ENCODE measurements at regions not wholly inside any gene's neighbourhood (a gene's known extent, or its start where the extent isn't known, plus 50 kb on each side); places are given as distances from the start of the nearest gene placed in this dataset.

DNA sequence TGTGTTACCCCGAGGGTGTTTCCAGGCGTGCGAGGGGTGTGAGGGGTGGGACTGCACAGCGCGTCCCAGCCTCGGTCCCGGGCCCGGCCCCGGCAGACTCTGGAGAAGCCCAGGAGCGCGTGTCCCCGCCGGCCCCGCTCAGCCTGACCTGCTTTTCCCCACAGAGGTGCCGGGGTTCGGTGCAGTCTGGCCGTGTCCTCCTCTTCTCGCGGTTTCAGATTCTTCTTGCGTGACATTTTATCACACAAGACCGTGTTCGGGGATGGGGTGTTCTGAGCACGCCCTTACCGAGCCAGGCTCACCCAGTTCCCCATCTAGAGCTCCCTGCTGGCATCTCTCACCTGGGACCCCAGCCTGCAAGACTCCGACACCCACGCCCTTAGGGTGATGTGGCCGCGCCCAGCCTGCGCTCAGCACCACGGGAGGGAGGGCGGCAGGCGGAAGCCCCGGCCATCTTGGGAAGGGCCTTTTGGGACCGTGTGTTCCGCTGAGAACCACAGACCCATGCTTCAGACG, 775.6 kb downstream of the BRD1 start:
- DNase-seq: peak; percentile 47

DNA sequence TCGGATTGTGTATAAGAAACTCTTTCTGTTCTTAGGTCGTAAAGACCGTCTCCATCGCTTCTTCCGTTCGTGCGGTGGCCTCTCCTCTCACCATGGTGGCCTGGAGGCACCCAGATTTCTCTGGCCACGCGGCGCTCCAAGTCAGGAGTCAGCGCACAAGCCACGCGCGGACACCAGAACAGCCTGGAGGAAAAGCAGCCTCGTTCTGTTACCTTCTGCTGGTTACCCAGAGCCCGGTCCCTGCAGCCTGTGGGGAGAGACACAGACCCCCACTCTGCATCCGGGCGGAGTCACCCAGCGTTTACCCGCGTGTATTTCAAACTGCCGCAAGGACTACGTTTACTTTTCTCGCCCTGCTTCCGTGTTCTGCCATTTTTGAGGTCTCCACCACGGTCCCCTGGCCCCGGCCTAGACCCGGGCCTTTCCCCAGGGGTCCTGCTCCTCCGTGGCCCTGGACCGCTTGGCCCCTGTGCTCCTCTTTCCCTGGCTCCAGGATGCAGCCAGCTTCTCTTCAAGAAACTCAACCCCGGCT, 776.1 kb downstream of the BRD1 start:
- DNase-seq: no peak

DNA sequence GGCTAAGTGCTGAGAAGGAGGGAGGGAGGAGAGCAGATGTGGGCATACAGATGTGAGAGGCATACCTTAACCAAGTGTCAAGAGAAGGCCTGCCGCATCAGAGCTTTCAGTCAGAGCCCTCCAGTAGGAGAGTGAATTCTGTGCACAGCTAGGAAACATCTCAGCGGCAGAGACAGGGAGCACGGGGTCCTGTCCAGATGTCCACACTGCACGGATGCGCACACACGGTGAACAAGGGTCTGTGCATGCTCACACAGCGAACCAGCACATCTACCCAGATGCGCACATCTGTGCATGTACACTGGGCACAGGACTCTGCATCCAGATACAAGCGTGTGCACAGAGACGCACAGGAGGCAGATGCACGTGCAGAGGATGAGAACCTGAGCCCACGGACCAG, 778.0 kb downstream of the BRD1 start:
- DNase-seq: no peak

DNA sequence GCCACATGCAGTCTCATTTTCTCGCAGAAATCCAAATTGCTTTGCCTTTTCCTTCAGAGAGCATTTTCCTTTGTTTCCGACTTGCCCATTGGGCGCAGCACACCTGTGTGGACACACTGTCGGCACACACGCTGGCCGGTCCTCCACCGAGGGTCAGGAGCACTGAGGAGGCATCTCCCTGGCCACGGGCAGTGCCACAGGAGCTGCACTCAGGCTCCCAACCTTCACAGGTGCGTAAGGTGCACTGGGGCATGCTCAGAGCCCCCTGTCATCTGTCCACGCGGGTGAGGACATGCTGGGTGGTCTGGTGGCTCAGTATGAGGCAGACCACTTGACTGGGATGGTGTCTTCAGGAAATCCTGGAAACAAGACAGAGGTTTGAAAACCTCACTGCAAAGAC, 779.1 kb downstream of the BRD1 start:
- no peak for DNase-seq

DNA sequence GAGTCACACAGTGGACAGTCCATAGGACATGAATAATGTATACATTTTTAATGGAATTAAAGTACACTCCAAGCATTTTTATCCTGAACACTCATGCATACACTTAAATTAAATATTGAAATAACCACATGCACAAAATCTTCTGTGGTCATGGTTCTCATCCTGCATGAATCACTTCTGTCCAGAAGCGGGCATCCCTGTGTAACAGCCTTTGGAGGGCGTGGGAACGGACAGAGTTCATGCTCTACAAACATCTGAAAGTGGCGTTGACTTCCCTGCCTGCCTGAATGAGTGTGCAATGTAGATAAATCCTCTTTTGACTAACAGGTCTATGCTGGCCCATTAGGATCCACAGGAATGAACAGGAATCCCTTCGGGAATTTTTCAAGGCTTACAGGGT, 780.2 kb downstream of the BRD1 start:
- no peak for DNase-seq

DNA sequence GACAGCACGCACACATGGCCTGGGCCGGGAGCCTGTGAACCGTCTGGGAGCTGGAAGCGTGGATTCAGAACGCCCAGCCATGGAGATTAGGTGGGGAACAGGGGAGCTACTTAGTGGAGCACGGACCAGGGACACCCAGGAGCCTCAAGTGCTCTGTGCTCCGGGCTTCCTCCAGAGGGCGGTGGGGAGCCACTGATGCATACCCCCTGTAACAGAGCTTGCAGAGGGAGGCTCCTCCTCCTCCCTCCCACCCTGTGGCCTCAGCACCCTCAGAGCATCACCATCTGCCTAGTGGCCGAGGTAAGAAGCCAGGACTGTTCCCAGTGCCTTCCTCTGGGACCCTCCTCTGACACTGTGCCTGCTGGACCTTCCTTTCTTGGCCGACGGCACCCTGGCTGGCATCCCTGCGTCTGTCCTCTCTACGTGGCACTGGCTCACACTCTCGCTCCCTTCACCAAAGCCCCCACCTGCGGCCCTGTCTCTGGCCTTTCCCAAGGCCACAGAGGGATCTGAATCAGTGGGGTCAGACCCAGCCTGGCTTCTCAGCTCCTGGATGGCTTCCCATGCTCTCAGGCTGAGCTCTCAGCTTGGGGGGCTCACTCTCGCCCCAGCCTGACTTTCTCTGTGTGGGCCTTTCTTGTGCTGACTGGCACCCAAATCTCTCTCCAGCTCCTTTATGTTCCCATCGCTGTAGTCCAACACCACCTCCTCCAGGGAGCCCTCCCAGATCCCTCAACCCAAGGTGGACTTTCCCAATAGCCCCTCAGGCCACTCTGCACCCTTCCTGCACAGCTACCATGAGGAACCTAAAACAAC, 780.9 kb downstream of the BRD1 start:
- peak; percentile 62 for DNase-seq

DNA sequence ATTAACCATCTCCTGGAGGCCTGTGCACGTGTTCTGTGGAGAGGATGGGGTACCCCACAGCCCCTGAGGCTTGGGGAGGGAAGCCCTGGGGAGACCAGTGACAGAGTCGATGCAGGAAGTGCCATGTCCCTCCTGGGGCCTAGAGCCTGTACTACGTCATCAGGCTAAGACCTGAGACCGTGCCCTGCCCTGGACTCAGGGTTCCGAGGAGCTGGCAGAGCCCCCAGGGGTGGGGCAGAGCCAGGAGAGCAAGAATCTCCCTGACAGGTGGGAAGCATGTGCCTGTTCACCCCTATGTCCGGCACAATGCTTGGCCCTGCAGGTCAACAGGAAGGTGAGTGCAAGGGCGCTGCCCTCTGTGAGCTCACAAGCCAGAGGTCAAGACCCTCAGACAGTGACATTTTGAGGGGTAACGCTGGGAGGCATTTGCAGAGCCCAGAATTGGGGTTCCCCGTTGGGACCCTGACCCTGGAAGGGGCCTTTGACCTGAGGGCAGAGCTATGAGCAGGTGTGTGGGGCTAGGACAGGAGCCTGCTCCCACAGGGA, 781.6 kb downstream of the BRD1 start:
- no peak for DNase-seq

DNA sequence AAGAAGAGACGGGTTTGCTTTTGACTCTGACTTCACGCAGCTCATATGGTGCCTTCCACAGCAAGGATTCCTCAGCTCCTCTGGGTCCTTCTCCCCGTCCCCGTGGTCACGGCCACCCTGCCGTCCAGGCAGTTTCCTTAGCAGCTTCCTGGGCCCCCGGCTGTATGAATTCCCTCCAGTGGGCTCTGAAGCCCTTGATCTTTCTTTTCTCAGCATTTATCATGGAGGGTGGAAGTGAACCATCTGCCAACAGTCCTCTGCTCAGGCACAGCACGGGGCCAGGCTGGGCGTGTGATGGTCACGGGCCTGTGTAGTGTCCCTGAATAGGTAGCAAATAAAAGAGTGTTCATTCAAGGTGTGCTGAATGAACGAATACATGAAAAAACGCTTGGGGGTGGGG, 782.4 kb downstream of the BRD1 start:
- no peak for DNase-seq

DNA sequence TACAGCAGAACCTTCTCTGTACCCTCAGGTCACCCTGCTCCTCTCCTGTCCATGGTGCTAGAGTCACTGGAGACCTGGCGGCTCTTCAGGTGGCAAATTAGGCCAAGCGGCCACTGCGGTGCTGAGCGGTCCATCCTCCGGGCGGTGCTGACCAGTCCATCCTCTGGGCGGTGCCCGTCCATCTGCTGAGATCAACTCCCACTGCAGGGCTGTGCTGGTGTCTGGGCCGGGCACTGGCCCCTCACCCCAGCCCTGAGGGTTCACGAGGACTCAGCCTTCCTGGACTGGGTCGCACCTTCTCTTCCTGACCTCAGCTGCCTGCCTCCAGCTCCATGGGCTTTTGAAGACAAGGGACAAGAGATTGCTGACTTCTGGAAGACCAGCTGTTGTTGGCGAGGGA, 782.9 kb downstream of the BRD1 start:
- DNase-seq: no peak

DNA sequence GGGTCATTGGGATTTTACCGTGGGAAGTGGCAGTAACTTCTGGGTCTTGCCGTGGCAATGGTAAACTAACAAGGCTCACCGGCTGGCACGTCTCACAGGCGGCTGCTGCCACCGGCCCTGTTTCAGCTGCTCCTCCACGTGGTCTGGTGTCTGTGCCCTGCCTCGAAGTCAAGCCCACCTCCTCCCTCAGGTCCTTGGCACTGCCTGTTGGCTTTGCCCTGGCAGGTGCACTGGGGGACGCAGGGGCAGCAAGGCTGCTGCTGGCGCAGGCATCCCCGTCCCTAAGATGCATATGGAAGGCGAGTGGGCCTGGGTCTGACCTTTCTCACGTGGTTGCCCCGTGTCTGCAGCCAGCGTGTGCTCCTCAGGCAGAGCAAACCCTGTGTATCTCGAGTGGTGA, 783.6 kb downstream of the BRD1 start:
- no peak for DNase-seq

DNA sequence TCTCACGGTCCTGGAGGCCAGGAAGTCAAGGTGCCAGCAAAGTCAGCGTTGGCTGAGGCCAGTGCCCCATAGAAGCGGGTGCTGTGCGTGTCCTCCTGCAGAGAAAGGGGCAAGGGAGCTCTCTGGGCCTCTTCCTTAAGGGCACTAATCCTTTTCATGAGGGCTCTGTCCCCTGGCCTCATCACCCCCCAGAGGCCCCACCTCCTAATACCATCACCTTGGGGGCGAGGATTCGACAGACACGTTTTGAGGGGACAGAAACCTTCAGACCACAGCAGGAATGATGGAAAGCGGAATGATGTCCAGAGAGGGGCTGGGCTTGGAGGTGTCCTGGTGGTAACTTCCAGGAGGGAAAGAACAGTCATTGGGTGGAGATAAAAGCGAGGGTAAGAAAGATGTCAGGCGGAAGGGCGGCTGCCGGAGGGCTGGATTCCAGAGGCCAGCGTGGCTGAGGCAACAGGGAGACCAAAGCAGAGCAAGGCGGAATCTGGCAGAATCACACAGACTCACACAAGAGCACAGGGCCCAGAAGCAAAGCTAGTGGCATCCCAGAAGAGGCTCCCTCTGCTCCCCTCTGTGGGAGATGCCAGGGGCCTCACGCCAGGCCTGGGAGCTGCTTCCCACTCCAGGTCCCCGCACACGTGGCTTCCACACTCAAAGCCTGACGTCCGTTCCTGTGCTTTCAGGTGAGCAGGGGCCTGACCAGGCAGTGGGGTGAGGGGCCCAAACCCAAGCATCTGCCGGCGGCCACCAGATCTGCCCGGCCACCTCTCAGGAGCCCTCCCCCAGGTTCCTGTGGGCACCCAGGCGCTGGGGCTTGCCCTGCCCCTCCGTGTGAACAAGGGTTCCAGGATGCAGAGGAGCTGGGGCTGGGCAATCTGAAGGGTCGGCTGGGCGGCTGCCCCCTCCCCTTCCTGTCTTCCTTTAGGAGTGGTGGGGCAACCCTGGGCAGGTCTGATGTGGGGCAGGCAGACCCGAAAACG, 784.5 kb downstream of the BRD1 start:
- no peak for DNase-seq

DNA sequence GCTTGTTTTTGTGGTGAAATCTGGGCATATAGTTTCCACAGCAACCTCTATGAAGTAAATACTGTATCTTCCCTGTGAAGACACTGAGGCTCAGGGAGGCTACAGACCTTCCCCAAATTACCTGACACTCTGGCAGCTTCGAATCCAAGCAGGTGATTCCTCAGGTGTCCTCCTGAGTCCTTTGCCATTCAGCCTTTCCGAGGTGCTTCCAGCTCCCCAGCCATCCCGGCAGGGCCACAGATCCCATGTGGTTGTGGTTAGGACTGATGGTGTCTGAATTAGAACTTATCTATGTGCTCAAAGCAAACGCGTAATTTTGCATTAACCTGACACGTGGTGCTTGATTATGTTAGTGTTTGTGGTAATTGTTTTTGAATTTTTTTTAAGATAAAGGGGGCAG, 785.6 kb downstream of the BRD1 start:
- no peak for DNase-seq

DNA sequence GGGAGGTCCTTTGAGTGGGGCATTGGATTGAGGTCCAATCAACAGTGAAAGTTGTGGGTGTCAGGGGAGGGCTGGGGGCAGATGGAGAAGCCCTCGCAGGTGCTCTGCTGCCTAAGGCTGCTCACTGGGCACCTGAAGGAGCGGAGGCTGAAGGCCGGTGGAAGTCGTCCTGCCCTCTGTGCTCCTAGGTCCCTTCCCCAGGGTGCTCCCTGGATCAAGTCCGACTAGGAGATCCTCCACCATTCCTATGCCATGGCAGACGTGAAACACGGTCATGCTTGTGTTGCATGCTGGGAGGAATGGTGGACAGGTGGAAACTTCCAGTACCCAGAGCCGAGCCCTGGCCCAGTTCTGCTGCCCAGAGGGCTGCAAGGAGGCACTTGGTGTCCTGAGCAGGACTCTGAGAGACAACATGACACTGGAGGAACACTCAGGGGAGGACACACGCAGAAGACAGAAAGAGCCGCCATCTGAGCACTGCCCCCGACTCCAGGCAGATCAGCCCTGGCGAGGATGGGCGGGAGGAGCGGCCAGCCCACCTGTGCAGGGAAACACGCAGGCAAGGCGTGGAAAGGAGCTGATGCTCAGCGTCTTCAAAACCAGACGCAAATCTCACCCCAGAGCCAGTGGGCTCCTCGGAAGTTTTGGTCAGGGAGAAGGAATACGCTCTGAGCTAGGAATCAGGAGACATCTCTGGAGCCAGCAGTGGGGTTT, 786.8 kb downstream of the BRD1 start:
- no peak for DNase-seq

DNA sequence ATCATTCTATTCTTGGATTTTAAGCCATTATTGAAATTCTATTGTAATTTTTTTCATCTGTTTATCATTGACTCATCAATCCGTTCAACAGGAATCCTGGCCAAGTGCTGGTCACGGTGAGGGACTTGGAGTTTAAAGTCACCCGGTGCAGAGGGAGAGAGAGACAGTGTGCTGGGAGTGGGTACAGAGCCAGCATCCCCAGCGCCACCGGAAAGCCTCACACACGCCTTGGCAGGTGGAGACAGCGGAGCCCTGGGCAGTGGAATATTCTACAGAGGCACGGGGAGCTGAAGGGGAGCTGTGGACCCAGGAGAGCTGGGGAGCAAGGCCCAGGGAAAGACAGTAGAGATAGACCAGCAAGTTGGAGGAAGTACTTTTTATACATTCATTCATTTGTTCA, 787.6 kb downstream of the BRD1 start:
- DNase-seq: no peak

DNA sequence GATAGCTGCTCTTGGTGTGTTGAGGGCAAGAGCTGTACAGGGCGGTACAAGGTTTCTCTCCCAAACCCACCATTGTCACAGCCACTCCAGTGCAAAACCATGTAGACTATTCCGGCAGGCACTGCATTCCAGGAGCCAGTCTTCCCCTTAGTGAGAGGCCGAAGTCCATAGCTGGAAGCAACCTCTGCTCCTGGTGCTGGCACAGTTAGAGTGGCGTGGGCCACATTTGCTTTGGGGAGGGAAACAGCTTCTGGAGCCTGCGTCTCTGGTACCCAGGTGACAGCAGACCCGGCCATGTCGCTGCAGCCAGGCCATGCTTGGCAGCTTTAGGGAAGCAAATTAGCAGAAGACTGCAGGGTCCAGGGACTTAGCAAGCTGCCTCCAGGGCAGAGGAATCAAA, 788.0 kb downstream of the BRD1 start:
- no peak for DNase-seq

DNA sequence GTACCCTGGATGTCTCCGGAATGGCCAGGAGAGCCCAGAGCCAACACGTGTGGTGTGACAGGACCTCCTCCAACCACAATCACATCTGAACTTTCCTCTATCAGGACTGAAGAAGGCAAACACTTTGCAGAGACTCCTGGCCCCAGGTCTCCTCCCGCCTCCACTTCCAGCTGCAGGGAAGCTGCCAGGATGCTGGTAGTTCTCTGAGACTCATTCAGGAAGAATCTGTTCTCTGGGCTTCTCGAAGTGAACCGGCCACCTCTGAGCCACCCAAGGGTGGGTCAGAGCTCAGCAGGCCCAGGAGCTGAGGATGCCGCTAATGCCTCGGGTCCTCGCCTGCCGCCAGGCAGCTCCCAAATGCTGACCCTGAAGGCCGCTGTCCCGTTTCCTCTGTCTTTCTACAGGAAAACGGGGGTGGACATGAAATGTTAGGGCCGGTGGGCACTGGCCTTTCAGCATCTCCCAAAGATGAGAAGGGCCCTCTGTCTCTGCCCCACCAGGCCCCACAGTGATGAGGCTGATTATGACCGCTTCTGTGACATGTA, 789.9 kb downstream of the BRD1 start:
- no peak for DNase-seq

DNA sequence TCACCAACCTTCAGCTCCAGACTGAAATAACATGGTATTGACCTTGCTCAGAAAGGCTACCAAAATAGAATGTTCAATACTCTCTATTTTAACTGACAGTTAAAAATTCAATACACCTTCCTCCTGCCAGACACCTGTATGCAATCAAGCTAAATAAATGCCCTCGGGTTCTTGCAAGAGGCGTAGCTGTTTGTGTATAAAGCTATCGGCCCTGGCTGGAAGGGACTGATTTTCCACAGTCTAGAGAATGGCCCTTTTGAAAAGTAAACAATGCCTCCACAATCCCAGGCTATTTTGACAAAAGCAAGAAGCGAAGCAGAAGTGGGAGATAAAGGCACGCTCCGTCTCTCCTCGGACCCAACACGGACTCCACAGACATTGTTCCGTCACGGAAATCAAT, 791.2 kb downstream of the BRD1 start:
- no peak for DNase-seq

DNA sequence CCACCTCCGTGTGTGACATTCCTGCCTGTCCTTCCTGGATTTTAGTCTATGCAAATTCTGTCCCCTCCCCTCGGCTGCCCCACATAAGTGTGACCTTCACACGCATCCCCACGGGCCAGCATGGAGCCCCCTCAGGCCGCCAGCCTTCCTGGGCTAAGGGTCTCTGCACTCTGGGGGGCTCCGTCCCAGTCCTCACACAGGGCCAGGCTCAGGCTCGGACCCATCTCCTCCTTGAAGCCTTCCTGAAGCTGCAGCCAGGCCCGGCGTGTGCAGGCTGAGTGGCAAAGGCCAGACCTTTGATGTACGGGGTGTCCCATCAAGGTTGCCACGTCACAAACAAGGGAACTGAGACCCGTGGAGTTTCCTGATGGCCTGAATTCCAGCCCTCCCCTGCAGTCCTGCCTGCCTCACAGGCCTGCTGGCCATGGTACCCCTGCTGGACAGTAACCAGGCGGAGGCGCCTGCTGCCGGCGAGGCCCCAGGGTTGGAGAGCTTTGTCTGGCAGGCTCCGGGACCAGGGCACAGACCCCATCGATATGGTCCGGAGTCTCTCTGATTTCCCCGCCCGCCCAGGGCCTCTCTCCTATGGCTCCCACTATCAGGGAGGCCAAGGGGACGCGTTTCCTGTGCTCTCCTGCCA, 791.7 kb downstream of the BRD1 start:
- DNase-seq: no peak

DNA sequence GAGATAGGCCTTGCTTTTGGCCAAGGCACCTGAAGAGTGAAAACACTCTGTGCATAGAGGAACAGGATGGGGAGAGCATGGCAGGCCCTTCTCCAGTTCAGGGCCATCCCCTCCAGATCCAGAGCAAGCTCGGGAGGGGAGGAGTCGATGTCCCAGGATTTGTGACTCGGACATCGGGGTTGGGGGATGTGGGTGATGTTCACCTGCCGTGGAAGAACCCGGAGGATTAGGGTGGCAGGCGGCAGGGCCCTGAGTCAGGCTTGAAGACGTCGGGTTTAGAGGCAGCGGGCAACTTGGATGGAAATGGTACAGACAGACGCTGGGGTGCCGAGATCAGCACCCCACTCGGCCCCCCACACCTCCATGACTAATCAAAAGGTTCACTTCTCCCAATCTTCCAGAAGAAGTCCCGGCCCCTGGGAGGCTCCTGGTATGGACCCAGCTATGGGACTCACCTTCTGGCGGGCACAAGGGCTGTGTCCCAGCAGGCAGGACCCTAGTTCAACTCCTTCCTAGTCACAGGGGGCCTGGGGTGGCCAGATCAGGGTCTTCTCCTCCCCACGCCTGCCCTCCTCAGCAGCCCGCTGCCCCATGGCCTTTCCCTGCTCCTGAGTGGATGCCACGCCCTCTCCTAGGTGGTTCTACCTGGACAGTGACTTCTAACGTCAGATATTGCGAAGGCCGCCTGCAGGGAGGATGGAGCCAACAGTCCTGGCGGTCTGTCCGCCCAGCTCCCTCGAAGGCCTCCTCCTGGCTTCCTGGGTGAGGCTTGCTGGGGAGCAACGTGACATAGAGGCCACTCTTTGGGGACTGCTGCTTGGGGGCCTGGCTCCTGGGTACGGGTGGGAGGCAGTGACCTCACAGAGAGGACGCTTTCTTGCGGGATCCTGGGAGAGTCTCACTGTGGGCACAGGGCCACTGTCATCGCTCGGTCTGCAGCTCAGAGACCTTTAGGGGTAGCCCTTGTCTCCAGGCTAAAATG, 792.5 kb downstream of the BRD1 start:
- DNase-seq: no peak

DNA sequence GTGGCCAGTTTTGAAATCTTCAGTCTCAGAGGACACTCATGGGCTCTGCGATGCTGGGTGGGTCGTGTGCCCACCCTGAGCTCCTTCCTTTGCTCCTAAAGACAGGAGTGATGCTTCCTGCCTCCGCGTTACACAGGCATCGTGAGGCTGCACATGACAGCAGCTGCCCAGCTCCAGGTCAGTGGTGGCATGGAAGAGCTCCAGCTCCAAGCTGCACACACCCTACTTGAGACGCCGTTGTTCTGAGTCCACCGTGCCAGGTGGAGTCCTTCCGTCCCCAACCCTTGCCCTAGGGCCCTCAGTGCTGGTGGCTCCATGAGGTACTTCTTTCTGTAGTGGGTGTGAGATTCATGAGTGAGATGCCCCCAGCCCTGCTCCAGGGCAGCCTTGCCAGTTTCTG, 794.1 kb downstream of the BRD1 start:
- DNase-seq: no peak

Measured in femur (tissue), 1 donor.